Right lobe of liver (tissue), 4 donors: ENCODE measurements at regions not wholly inside any gene's neighbourhood (a gene's known extent, or its start where the extent isn't known, plus 50 kb on each side); places are given as distances from the start of the nearest gene placed in this dataset.

Experiments used
- CTCF ChIP-seq, 4 donors: fragments of 200-600 bp in 3 of 4; fragments of 450-650 bp in 1 of 4; IDR thresholded peaks; one replicate each; pipeline versions ENCODE4 v1.5.1 to v1.8.0; 2016 to 2022; ENCODE audit warnings: antibody characterized with exemption in 4 of 4, mild to moderate bottlenecking in 2 of 4
- POLR2A ChIP-seq: fragments of 450-650 bp; IDR thresholded peaks from one replicate; pipeline ENCODE4 v1.6.1; 2017; ENCODE audit warnings: antibody characterized with exemption, mild to moderate bottlenecking
- donor health status: DM: no; HTN: no; CAD: no.
- donor health status: DM: no; HTN: no; CAD: no.
- donor health status: DM: no; HTN: yes; CAD: no.

DNA sequence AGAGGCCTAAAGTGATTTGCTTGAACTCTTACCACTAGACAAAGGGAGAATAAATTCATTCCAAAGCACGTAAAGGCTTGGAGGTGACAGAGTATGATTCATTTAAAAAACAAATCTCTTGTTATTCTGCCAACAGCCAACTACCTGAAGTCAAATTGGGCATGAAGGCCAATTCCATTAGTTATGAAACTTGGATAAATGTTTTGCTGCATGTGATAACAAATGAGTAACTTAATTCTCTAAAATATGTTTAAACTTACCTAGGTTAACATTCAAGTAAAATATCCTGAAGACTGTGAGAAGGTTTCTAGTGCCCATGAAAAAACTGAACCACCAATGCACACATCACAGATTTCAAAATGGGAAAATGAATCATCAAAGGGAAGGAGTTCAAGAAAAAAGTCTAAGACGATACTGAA is 120.1 kb upstream of the TSLP start:
- TF ChIP-seq POLR2A: no peak
- no peak for TF ChIP-seq CTCF (IDR thresholded peaks at IDR 0.05)
